OCI-LY3 (cell line): ENCODE measurements at regions not wholly inside any gene's neighbourhood (a gene's known extent, or its start where the extent isn't known, plus 50 kb on each side); places are given as distances from the start of the nearest gene placed in this dataset.
A peak's percentile ranks its signal among the peaks of the same experiment; 100 is the strongest.

Experiments
- H2AFZ ChIP-seq: fragments of 200-600, 300-600 bp; shearing (Covaris generic); 2 replicates; pipeline ENCODE4 v1.6.0; 2014; ENCODE audit warnings: antibody characterized with exemption, low read depth, low read length
- H3K27ac ChIP-seq: fragments of 200-600, 300-600 bp; sonication (generic); 2 replicates; pipeline ENCODE4 v1.5.1; 2014; ENCODE audit warnings: mild to moderate bottlenecking, low read length, moderate library complexity, mixed read lengths
- H3K27me3 ChIP-seq: fragments of 200-600, 300-600 bp; sonication (generic); 2 replicates; pipeline ENCODE4 v1.6.1; 2014; ENCODE audit warnings: low read depth, low read length, mixed read lengths
- H3K36me3 ChIP-seq: fragments of 200-600, 300-600 bp; sonication (generic); replicated peaks from 2 replicates; pipeline ENCODE3; 2014; ENCODE audit warnings: low read depth, low read length, mixed read lengths
- H3K4me1 ChIP-seq: fragments of 300-600, 200-600 bp; sonication (generic); 2 replicates; pipeline ENCODE4 v1.6.1; 2014; ENCODE audit warnings: low read length, mixed read lengths
- H3K4me2 ChIP-seq: fragments of 200-600, 300-600 bp; sonication (generic); 2 replicates; pipeline ENCODE4 v1.6.1; 2014; ENCODE audit warnings: low read length, mixed read lengths
- H3K4me3 ChIP-seq: fragments of 300-600, 200-600 bp; sonication (generic); 2 replicates; pipeline ENCODE4 v1.5.1; 2014; ENCODE audit warnings: antibody characterized with exemption, mild to moderate bottlenecking, low read length, moderate library complexity
- H3K79me2 ChIP-seq: fragments of 300-600, 200-600 bp; shearing (Covaris generic); 2 replicates; pipeline ENCODE4 v1.6.1; 2014; ENCODE audit warnings: mild to moderate bottlenecking, low read length, mixed read lengths
- H3K9ac ChIP-seq: fragments of 300-600, 200-600 bp; shearing (Covaris generic); 2 replicates; pipeline ENCODE4 v1.6.0; 2014; ENCODE audit warnings: mild to moderate bottlenecking, low read length, moderate library complexity
- H3K9me3 ChIP-seq: fragments of 200-600, 300-600 bp; shearing (Covaris generic); 2 replicates; pipeline ENCODE4 v1.6.1; 2014; ENCODE audit warnings: low read length, mixed read lengths; ENCODE audit not compliant: insufficient read depth
- H4K20me1 ChIP-seq: fragments of 200-600, 300-600 bp; sonication (generic); 2 replicates; pipeline ENCODE4 v1.6.1; 2016; ENCODE audit warnings: low read length, mixed read lengths; ENCODE audit not compliant: insufficient read depth
- CTCF ChIP-seq: fragments of 200-600, 300-600 bp; sonication (generic); IDR thresholded peaks from 2 replicates; pipeline ENCODE4 v1.5.1; 2014; ENCODE audit warnings: antibody characterized with exemption, low read length, low read depth
- EZH2phosphoT487 ChIP-seq: fragments of 200-600 bp; shearing (Covaris generic); IDR thresholded peaks from 2 replicates; pipeline ENCODE4 v1.6.1; 2018; ENCODE audit warnings: antibody characterized with exemption, mixed run types, low read depth

DNA sequence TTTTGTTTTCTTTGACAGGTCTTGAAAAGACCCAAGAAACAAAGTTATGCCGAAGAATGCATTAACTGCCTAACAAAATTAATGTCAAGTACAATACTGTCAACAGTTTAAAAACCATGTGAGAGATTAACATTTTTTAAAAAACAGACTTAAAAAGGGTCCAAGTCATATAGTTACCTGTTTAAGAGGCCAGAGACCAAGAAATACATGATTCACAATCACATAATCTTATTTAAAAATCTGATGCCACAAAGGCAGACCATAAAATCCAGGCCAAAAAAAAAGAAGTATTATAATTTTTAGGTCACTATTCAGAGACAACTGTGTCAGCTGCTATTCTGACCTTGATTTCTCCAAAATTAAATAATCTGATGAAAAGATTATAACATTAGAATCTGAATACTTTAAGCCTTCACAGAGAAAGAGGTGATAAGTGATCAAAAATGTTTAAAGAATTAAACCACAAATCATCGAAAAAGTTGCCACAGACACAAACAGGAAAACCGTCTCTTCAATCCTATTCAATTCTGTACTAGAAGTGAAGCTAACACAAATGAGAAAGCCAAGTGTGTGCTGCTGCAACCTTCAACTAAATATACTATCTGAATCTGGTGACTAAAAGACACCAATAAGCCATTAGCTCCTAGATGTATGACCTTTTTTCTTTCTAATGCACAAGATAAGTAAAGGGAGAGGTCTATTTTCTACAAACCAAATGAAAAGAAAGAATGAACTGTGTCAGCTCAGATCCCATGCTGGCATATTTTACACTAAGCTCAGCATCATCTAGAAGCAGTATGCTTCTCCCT, 286.0 kb downstream of the ZEB2 start:
- Histone ChIP-seq H4K20me1 (no peaks in the 10 kb centered on the region), H2AFZ (no peak overlapping the region), H3K4me2 (peak overlapping the region; percentile 51), H3K4me1 (peaks cover 59% of the 10 kb centered on the region), H3K9me3 (no peaks in the 10 kb centered on the region), H3K9ac (peak overlapping the region; percentile 6; the same call in 1 of the 2 replicates), H3K36me3 (no peaks in the 10 kb centered on the region), H3K27me3 (no peaks in the 10 kb centered on the region), H3K79me2 (peaks cover 16% of the 10 kb centered on the region), H3K4me3 (peak overlapping the region; percentile 20), H3K27ac (peak overlapping the region; percentile 44)
- TF ChIP-seq CTCF, result no peak
- TF ChIP-seq EZH2phosphoT487, result no peak

DNA sequence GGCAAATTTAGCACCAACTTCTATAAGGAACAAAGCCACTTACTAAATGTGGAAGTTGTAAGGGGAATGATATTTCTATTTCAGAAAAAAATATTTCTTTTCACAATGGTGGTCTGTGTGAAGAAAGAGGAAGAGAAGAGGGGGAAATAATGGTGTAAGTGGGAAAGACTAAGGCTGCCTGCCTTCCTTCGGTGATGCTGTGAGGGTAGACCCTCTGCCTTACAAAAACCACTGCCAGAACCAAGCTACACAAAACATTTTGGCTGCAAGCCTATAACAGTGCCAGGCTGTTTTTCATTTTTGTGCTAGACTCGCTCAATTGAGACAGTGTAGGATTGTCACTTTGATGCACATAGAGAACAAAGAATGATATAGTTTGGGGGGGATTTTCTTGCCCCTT, 286.6 kb downstream of the ZEB2 start:
- Histone ChIP-seq H3K4me1 (peaks cover 53% of the 10 kb centered on the region), H3K9ac (peak overlapping the region; percentile 6; the same call in 1 of the 2 replicates), H3K27ac (peak overlapping the region; percentile 44; the same call in 1 of the 2 replicates), H3K4me2 (peak overlapping the region; percentile 51), H3K9me3 (no peaks in the 10 kb centered on the region), H3K36me3 (no peaks in the 10 kb centered on the region), H2AFZ (no peak overlapping the region), H3K79me2 (peaks cover 10% of the 10 kb centered on the region), H3K4me3 (peak overlapping the region; percentile 20; the same call in 1 of the 2 replicates), H3K27me3 (no peaks in the 10 kb centered on the region), H4K20me1 (no peaks in the 10 kb centered on the region)
- no peak for TF ChIP-seq EZH2phosphoT487
- no peak for TF ChIP-seq CTCF

GRCh38 chr2:144230448-144231085, 289.4 kb downstream of the ZEB2 start:
- TF ChIP-seq EZH2phosphoT487, result no peak
- TF ChIP-seq CTCF, result no peak
- H3K9me3 ChIP-seq, result no peaks in the 10 kb centered on the region
- H3K27ac ChIP-seq, result no peak overlapping the region
- H2AFZ ChIP-seq, result no peak overlapping the region
- H3K4me2 ChIP-seq, result peak overlapping the region; percentile 3
- H3K27me3 ChIP-seq, result no peaks in the 10 kb centered on the region
- H3K36me3 ChIP-seq, result no peaks in the 10 kb centered on the region
- H3K79me2 ChIP-seq, result no peaks in the 10 kb centered on the region
- H4K20me1 ChIP-seq, result no peaks in the 10 kb centered on the region
- H3K4me3 ChIP-seq, result no peak overlapping the region
- H3K9ac ChIP-seq, result no peak overlapping the region
- H3K4me1 ChIP-seq, result peaks cover 44% of the 10 kb centered on the region

DNA sequence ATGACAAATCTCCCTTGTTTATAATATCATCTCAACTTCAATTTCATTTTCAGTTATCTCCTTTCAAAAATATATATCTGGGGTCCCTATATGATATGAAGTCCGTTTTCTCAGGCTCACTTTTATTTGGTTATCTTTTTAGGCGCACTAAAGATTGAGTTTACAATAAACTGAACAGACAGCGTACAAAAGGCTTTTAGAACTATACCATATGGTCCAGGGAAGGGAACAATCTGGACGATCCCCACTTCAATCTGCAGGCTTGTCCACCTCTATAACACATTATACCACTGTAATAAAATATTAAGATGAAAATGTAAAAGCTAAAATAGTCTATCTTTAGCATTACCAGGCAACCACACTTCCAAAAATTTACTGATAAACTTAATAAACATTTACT, 289.9 kb downstream of the ZEB2 start:
- Histone ChIP-seq H3K79me2 (no peaks in the 10 kb centered on the region), H3K9me3 (no peaks in the 10 kb centered on the region), H3K4me1 (peaks cover 44% of the 10 kb centered on the region), H3K4me3 (no peak overlapping the region), H4K20me1 (no peaks in the 10 kb centered on the region), H3K4me2 (no peak overlapping the region), H3K27me3 (no peaks in the 10 kb centered on the region), H3K36me3 (no peaks in the 10 kb centered on the region), H2AFZ (no peak overlapping the region), H3K9ac (no peak overlapping the region), H3K27ac (no peak overlapping the region)
- TF ChIP-seq CTCF, result no peak
- no peak for TF ChIP-seq EZH2phosphoT487
